GM10266 (cell line): ENCODE measurements at regions not wholly inside any gene's neighbourhood (a gene's known extent, or its start where the extent isn't known, plus 50 kb on each side); places are given as distances from the start of the nearest gene placed in this dataset.

ENCODE experiments used
- DNase-seq: peaks from one replicate; pipeline ENCODE4 v3.0.0; 2012; ENCODE audit errors: extremely low spot score
- CTCF ChIP-seq: IDR thresholded peaks from 2 replicates; pipeline ENCODE4 v1.5.1; 2012; ENCODE audit warnings: mild to moderate bottlenecking, low read depth; ENCODE audit not compliant: control insufficient read depth, insufficient read depth; ENCODE audit errors: missing control alignments

- no peak for TF ChIP-seq CTCF
- DNase-seq, result no peak
Observed at GRCh38 chr10:105756386-105756785, 1115.3 kb downstream of the SORCS3 start.

- no peak for DNase-seq
Observed at GRCh38 chr10:105751688-105752087, 1110.6 kb downstream of the SORCS3 start.

GRCh38 chr10:105745596-105746148 lies 1104.6 kb downstream of the SORCS3 start:
- no peak for TF ChIP-seq CTCF
- DNase-seq, result no peak

More at GRCh38 chr10:105751688-105752087, 1110.6 kb downstream of the SORCS3 start:
- no peak for TF ChIP-seq CTCF

GRCh38 chr10:105743343-105744056 lies 1102.4 kb downstream of the SORCS3 start:
- no peak for TF ChIP-seq CTCF
- DNase-seq, result no peak

GRCh38 chr10:105742923-105743322 lies 1101.8 kb downstream of the SORCS3 start:
- TF ChIP-seq CTCF, result no peak
- DNase-seq, result no peak

- no peak for DNase-seq
- no peak for TF ChIP-seq CTCF
Observed at GRCh38 chr10:105742184-105742583, 1101.1 kb downstream of the SORCS3 start.

GRCh38 chr10:105734479-105734878 lies 1093.4 kb downstream of the SORCS3 start:
- DNase-seq, result no peak
- TF ChIP-seq CTCF, result no peak
